Retinal pigment epithelial cell (primary cell): ENCODE measurements at regions not wholly inside any gene's neighbourhood (a gene's known extent, or its start where the extent isn't known, plus 50 kb on each side); places are given as distances from the start of the nearest gene placed in this dataset.
"Not testable (repeated sequence)": the region's sequence is repeated elsewhere in the genome, so short reads cannot be mapped to it uniquely, and the experiment has no call there.

Experiments used
- DNase-seq: peaks from one replicate; pipeline ENCODE4 v3.0.0-alpha.2; 2010; ENCODE audit warnings: low read depth
- H3K4me3 ChIP-seq: 2 replicates; pipeline ENCODE4 v1.5.1; 2011; ENCODE audit warnings: mild to moderate bottlenecking, low read length, control low read depth, moderate library complexity
- TF ChIP-seq, protein P1 (sequence below): conservative IDR thresholded peaks from 2 replicates; pipeline ENCODE4 v1.5.1; 2011; ENCODE audit warnings: low read depth, low read length, control low read depth, inconsistent platforms

- no peak for DNase-seq
- TF ChIP-seq, protein P1, sequence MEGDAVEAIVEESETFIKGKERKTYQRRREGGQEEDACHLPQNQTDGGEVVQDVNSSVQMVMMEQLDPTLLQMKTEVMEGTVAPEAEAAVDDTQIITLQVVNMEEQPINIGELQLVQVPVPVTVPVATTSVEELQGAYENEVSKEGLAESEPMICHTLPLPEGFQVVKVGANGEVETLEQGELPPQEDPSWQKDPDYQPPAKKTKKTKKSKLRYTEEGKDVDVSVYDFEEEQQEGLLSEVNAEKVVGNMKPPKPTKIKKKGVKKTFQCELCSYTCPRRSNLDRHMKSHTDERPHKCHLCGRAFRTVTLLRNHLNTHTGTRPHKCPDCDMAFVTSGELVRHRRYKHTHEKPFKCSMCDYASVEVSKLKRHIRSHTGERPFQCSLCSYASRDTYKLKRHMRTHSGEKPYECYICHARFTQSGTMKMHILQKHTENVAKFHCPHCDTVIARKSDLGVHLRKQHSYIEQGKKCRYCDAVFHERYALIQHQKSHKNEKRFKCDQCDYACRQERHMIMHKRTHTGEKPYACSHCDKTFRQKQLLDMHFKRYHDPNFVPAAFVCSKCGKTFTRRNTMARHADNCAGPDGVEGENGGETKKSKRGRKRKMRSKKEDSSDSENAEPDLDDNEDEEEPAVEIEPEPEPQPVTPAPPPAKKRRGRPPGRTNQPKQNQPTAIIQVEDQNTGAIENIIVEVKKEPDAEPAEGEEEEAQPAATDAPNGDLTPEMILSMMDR = no peak
- H3K4me3 ChIP-seq = no peak overlapping the region
Measured at GRCh38 chr1:223023863-223024262, 119.2 kb downstream of the TLR5 start.

GRCh38 chr1:223024486-223024885 is 118.6 kb downstream of the TLR5 start:
- not testable (repeated sequence) for DNase-seq

DNA sequence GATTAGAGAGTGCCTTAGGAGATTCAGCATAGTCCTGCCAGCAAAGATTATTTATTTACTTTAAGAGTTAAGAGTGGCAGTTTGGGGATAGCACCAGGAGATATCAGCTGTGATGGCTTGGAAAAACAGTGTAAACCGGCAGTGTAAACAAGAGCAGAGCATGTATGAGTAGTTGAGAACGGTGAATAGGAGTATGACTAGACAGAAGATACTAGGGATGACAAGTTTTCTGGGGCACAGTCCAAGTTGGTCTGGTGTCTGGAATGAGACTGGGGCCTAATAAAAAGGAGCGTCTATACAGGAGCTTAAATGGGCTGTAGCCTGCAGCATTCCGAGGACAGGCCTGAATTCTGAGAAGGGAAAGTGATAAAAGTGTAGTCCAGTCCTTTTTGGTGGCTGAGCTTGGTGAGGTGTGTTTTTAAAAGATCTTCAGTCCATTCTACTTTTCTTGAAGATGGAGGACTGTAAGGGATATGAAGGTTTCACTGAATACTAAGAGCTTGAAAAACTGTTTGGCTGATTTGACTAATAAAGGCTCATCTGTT is 117.8 kb downstream of the TLR5 start:
- DNase-seq, H3K4me3 ChIP-seq: not testable (repeated sequence)

More at GRCh38 chr1:223024486-223024885, 118.6 kb downstream of the TLR5 start:
- H3K4me3 ChIP-seq = not testable (repeated sequence)

GRCh38 chr1:223026639-223027038 is 116.4 kb downstream of the TLR5 start:
- DNase-seq, H3K4me3 ChIP-seq: not testable (repeated sequence)

GRCh38 chr1:223029985-223030769 is 112.9 kb downstream of the TLR5 start:
- TF ChIP-seq, protein P1 = no peak

GRCh38 chr1:223030871-223031400 is 112.1 kb downstream of the TLR5 start:
- TF ChIP-seq, protein P1 = no peak
- H3K4me3 ChIP-seq = no peak overlapping the region
- no peak for DNase-seq

More at GRCh38 chr1:223029985-223030769, 112.9 kb downstream of the TLR5 start:
- no peak for DNase-seq
- no peak overlapping the region for H3K4me3 ChIP-seq

DNA sequence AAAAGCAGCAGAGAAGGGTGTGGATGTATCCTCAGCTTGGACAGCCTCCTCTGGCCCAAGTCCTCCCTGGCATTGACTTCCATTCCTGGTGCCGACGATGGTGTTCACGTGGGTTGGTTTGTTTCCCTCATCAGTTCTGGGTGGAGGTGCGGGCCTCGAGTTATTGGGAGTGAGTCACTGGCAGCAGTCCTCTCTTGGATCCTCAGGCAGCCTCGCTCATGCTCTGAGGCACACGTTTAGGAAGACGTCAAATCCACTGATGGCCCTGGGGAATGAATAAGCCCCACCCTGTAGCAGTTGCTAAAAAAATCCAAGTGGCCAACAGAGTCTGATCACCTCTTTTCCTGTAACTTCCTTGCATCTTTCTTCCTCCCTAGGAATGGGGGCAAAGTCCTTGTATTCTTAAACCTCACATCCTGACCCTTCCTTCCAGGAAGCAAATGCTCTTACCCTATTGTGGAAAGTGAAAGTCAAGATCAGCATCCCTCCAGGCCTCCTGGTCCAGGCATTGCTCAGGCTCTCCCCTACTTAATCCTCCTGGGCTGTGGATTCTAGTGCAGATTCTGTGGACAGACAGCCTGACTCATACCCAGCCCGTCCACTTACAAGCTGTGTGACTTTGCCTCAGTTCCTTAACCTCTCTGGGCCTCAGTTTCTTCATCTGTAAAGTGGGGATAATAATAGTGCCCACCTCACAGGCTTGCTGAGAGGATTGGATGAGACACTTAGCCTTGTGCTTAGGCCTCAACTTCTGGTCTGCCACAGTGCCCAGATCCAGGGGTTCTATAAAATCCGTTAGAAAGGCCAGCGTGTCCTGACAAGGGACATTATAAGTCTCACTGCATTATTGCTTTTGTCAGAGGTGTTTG is 111.1 kb downstream of the TLR5 start:
- no peak for DNase-seq
- TF ChIP-seq, protein P1 = no peak
- H3K4me3 ChIP-seq = no peak overlapping the region

DNA sequence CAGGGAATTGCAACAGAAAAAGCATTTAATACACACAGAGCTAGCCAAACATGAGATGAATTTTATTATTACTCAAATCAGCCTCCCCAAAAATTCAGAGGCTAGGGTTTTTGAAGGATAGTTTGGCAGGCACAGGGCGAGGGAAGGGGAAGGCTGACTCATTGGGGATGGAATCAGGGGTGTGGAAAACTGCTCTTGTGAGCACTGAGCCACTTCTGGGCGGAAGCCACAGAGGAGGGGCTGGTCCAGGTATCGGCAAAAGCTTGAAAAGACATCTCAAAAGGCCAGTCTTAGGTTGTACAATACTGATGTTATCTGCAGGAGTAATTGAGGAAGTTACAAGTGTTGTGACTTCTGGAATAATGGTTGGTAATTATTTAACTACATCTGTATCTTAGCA is 109.4 kb downstream of the TLR5 start:
- TF ChIP-seq, protein P1 = no peak
- DNase-seq = no peak
- no peak overlapping the region for H3K4me3 ChIP-seq
